DOHH2 (cell line): ENCODE measurements at regions not wholly inside any gene's neighbourhood (a gene's known extent, or its start where the extent isn't known, plus 50 kb on each side); places are given as distances from the start of the nearest gene placed in this dataset.

Experiments used
- H3F3A ChIP-seq: fragments of 200-600 bp; sonication (generic), shearing (Covaris generic); 2 replicates; pipeline ENCODE4 v1.6.0; 2016; ENCODE audit warnings: antibody characterized with exemption, mild to moderate bottlenecking; ENCODE audit not compliant: control insufficient read depth, insufficient read depth
- H3K27ac ChIP-seq: fragments of 200-600 bp; sonication (generic); 2 replicates; pipeline ENCODE4 v1.5.1; 2014; ENCODE audit warnings: low read depth, mild to moderate bottlenecking, low read length, moderate library complexity
- H3K27me3 ChIP-seq: fragments of 200-600 bp; sonication (generic); 2 replicates; pipeline ENCODE4 v1.6.1; 2014; ENCODE audit warnings: mild to moderate bottlenecking, low read length, mixed read lengths; ENCODE audit not compliant: control insufficient read depth
- H3K36me3 ChIP-seq: fragments of 200-600 bp; sonication (generic); 2 replicates; pipeline ENCODE4 v1.6.1; 2014; ENCODE audit warnings: mild to moderate bottlenecking, low read length, moderate library complexity, mixed read lengths; ENCODE audit not compliant: control insufficient read depth
- H3K4me1 ChIP-seq: fragments of 200-600 bp; sonication (generic); 2 replicates; pipeline ENCODE4 v1.6.1; 2014; ENCODE audit warnings: mild to moderate bottlenecking, low read length, mixed read lengths; ENCODE audit not compliant: control insufficient read depth
- H3K4me2 ChIP-seq: fragments of 200-600 bp; sonication (generic); 2 replicates; pipeline ENCODE4 v1.6.0; 2014; ENCODE audit warnings: mild to moderate bottlenecking, low read length, moderate library complexity
- H3K4me3 ChIP-seq: fragments of 200-600 bp; sonication (generic); 2 replicates; pipeline ENCODE4 v1.5.1; 2014; ENCODE audit warnings: mild to moderate bottlenecking, low read length, mixed read lengths
- H3K79me2 ChIP-seq: fragments of 200-600 bp; sonication (generic); 2 replicates; pipeline ENCODE4 v1.6.1; 2014; ENCODE audit warnings: mild to moderate bottlenecking, low read length, mixed read lengths; ENCODE audit not compliant: control insufficient read depth
- H3K9me2 ChIP-seq: fragments of 200-600 bp; sonication (generic); replicated peaks from 2 replicates; pipeline ENCODE4 v1.6.1; 2014; ENCODE audit warnings: mild to moderate bottlenecking, low read length, mixed read lengths; ENCODE audit not compliant: control insufficient read depth
- H3K9me3 ChIP-seq: fragments of 200-600 bp; sonication (generic); 2 replicates; pipeline ENCODE4 v1.6.1; 2014; ENCODE audit warnings: antibody characterized with exemption, low read length, mixed read lengths; ENCODE audit not compliant: control insufficient read depth, insufficient read depth
- H4K20me1 ChIP-seq: fragments of 200-600 bp; sonication (generic); 2 replicates; pipeline ENCODE4 v1.6.0; 2014; ENCODE audit warnings: low read depth, mild to moderate bottlenecking, antibody characterized with exemption, low read length, moderate library complexity; ENCODE audit not compliant: control insufficient read depth, insufficient read depth
- EZH2phosphoT487 ChIP-seq: fragments of 200-600 bp; sonication (generic); IDR thresholded peaks from 2 replicates; pipeline ENCODE4 v1.6.1; 2017; ENCODE audit warnings: borderline replicate concordance, mild to moderate bottlenecking, antibody characterized with exemption, low read length, moderate library complexity, mixed read lengths
- TF ChIP-seq, protein P1 (sequence below): fragments of 200-600 bp; sonication (generic); IDR thresholded peaks from one replicate; pipeline ENCODE4 v1.5.1; 2014; ENCODE audit warnings: antibody characterized with exemption, mild to moderate bottlenecking, low read depth, low read length; ENCODE audit not compliant: poor library complexity, severe bottlenecking

DNA sequence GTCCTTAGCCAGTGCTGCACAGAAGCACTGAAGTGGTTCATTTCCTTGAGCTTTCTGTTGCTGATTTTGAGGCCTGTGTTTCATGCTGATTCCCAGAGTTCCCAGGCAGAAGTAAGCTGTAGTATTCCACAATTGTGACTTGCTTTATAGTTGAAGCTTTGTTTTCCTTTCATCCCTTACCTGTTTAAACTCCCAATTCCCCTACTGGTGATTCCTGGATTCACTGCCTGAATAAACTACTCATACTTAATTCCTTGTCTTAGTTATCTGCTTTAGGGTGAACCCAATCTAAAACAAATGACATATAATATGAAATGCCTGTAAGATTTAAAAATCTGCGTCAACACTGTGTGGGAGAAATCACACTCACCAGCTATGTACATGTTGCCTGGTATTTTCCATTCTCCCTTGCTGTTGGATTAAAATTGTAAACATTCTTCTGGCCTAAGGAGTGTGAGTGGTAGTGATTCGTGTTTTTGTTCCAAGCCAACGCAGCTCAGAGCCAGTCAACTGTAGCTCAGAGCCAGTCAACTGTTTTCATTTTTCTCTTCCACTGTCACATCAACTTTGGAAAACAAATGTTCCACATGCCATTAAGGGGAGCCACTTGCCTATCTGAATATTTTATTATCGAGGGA lies 879.4 kb downstream of the MRPL39 start:
- H3K4me3 ChIP-seq, result no peak overlapping the region
- no peaks in the 10 kb centered on the region for H4K20me1 ChIP-seq
- no peak overlapping the region for H3K4me2 ChIP-seq
- H3K36me3 ChIP-seq, result no peaks in the 10 kb centered on the region
- H3K27ac ChIP-seq, result no peak overlapping the region
- H3F3A ChIP-seq, result no peaks in the 10 kb centered on the region
- H3K9me3 ChIP-seq, result no peaks in the 10 kb centered on the region
- H3K79me2 ChIP-seq, result no peaks in the 10 kb centered on the region
- no peaks in the 10 kb centered on the region for H3K9me2 ChIP-seq
- TF ChIP-seq EZH2phosphoT487, result no peak
- TF ChIP-seq, protein P1, sequence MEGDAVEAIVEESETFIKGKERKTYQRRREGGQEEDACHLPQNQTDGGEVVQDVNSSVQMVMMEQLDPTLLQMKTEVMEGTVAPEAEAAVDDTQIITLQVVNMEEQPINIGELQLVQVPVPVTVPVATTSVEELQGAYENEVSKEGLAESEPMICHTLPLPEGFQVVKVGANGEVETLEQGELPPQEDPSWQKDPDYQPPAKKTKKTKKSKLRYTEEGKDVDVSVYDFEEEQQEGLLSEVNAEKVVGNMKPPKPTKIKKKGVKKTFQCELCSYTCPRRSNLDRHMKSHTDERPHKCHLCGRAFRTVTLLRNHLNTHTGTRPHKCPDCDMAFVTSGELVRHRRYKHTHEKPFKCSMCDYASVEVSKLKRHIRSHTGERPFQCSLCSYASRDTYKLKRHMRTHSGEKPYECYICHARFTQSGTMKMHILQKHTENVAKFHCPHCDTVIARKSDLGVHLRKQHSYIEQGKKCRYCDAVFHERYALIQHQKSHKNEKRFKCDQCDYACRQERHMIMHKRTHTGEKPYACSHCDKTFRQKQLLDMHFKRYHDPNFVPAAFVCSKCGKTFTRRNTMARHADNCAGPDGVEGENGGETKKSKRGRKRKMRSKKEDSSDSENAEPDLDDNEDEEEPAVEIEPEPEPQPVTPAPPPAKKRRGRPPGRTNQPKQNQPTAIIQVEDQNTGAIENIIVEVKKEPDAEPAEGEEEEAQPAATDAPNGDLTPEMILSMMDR, result no peak
- H3K4me1 ChIP-seq, result no peaks in the 10 kb centered on the region
- H3K27me3 ChIP-seq, result no peaks in the 10 kb centered on the region

DNA sequence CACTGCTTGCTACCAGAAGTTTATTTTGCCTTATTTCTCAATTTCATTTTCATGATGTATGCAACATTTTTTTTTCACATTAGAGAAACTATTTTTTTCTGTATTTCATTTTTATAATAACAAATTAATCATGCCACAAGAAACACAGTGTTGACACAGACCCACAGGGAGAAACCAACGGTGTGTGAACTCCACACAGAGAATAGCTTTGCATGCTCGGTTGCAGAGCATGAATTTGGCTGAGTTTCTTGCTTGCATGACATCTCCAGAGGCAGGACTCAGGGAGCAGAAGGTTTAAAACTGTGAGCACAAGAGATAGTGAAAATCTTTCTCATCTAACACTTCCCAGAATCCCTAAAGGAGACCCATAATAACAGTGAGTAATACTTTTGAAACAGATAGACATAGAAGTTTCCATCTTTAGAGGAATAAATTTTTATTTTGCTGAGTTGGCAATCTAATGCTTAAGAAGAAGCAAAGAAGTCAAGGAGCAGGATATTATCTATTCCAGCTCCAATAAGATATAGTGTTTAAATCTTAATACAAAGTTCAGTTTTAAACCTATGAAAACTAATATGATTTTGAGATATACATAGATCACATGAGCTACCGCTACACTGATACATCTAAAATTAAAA lies 890.9 kb downstream of the MRPL39 start:
- H3F3A ChIP-seq, result no peaks in the 10 kb centered on the region
- H3K36me3 ChIP-seq, result no peaks in the 10 kb centered on the region
- no peaks in the 10 kb centered on the region for H4K20me1 ChIP-seq
- no peaks in the 10 kb centered on the region for H3K9me2 ChIP-seq
- H3K9me3 ChIP-seq, result no peaks in the 10 kb centered on the region
- H3K4me3 ChIP-seq, result no peak overlapping the region
- TF ChIP-seq EZH2phosphoT487, result no peak
- TF ChIP-seq, protein P1, result no peak
- no peaks in the 10 kb centered on the region for H3K4me1 ChIP-seq
- H3K79me2 ChIP-seq, result no peaks in the 10 kb centered on the region
- no peak overlapping the region for H3K4me2 ChIP-seq
- H3K27ac ChIP-seq, result no peak overlapping the region
- no peaks in the 10 kb centered on the region for H3K27me3 ChIP-seq

DNA sequence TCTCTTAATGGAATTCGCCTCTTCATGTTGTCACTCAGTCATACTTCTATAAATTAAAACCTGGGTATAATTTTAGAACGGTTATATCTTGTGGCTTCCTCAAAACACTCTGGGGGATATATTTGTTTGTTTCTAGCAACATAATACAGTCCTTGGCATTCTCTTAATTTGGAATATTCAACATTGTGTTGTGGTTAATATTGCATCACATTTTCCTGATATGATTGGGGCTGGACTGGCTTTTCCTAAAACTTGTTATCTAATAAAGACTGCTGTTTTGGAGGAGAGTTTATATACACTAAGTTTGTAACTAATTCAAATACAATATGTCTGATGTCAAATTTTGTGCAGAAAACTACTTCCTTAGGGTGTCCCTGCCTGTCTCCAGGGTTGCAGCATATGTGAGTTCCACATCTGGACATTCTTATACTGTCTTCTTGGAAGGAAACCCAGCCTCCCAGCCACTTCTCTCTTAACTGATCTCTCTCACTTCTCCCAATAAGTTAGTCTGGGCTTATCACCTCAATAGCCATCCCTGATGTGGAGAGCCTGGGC lies 892.6 kb downstream of the MRPL39 start:
- no peaks in the 10 kb centered on the region for H3K27me3 ChIP-seq
- H3K4me3 ChIP-seq, result no peak overlapping the region
- H3K9me3 ChIP-seq, result no peaks in the 10 kb centered on the region
- H3K4me2 ChIP-seq, result no peak overlapping the region
- no peaks in the 10 kb centered on the region for H3F3A ChIP-seq
- TF ChIP-seq, protein P1, result no peak
- TF ChIP-seq EZH2phosphoT487, result no peak
- H3K4me1 ChIP-seq, result no peaks in the 10 kb centered on the region
- H3K9me2 ChIP-seq, result no peaks in the 10 kb centered on the region
- H4K20me1 ChIP-seq, result no peaks in the 10 kb centered on the region
- H3K36me3 ChIP-seq, result no peaks in the 10 kb centered on the region
- no peak overlapping the region for H3K27ac ChIP-seq
- H3K79me2 ChIP-seq, result no peaks in the 10 kb centered on the region
